Pancreas (tissue), 10 donors: ENCODE measurements at regions not wholly inside any gene's neighbourhood (a gene's known extent, or its start where the extent isn't known, plus 50 kb on each side); places are given as distances from the start of the nearest gene placed in this dataset.
A peak's percentile ranks its signal among the peaks of the same experiment; 100 is the strongest.

Experiments
- ATAC-seq, 4 donors: fragments of 200-7000 bp; cut with Tn5 transposase; one replicate each; pipeline versions ENCODE4 v1.8.0 to v1.9.1; 2020; ENCODE audit warnings: mild to moderate bottlenecking in 4 of 4, moderate library complexity in 4 of 4
- DNase-seq, 6 donors: peaks; one replicate each; pipeline ENCODE4 v3.0.0-alpha.2; 2020
- FAIRE-seq: peaks from 2 replicates; lab custom pipeline; 2012; peaks lifted over from hg19 to GRCh38; lab: Jason Lieb, UNC
- H3K27ac ChIP-seq, 4 donors: fragments of 200-600 bp; sonication (generic); 1 replicate in 3 of 4; 2 replicates in 1 of 4; pipeline versions ENCODE4 v1.5.0 to v1.8.0; 2020
- H3K27me3 ChIP-seq, 4 donors: fragments of 200-600 bp; one replicate each; pipeline ENCODE4 v1.8.0; 2021
- H3K36me3 ChIP-seq, 3 donors: fragments of 200-600 bp; sonication (generic) in 1 of 3; one replicate each; pipeline versions ENCODE4 v1.5.0 to v1.8.0; 2020 to 2021
- H3K4me1 ChIP-seq, 3 donors: fragments of 200-600 bp; one replicate each; pipeline ENCODE4 v1.8.0; 2021
- H3K4me3 ChIP-seq, 4 donors: fragments of 200-600 bp; sonication (generic) in 2 of 4; one replicate each; pipeline versions ENCODE4 v1.5.0 to v1.8.0; 2020 to 2021
- H3K9me3 ChIP-seq, 4 donors: fragments of 200-600 bp; one replicate each; pipeline ENCODE4 v1.8.0; 2021
- WGBS, 2 donors: extraction: QIAGEN DNeasy Blood & Tissue Kit; methylation state at CpG; one replicate each; pipeline ENCODE4 v1.1.7; 2013; 5-methylcytosine and 5-hydroxymethylcytosine counted together
- intact Hi-C, 3 donors: fragments of 100-400 bp; cut with DNase I; formaldehyde crosslinking; loops; one replicate each; pipeline versions ENCODE4 v1.11.1 to v1.14.2; 2022
- microRNA-seq, 2 donors: library from miRNA; unstranded; fragments of <30 nt; microRNA quantifications; one replicate each; pipeline versions ENCODE4 to v1.1.0, GENCODE V29; 2019 to 2020
- TF ChIP-seq, protein P1 (sequence below), 4 donors: fragments of 200-600 bp; sonication (generic) in 3 of 4; IDR thresholded peaks; one replicate each; pipeline versions ENCODE4 v1.5.0 to v1.8.0; 2021; ENCODE audit warnings: antibody characterized with exemption in 4 of 4
- donor health status: healthy with polysubstance abuse.
- donor health status: DM: no; HTN: no; CAD: no; lungs with moderate emphysema.
- donor health status: DM: no; HTN: no; CAD: no.
- donor health status: control.
- donor health status: control.
- donor health status: Bipolar disorder and iron deficiency.
- donor health status: DM: yes; HTN: yes; CAD: no.
- donor health status: DM: no; HTN: no; CAD: no.
- donor health status: DM: no; HTN: no; CAD: no.
- donor health status: DM: yes; HTN: yes; CAD: no.

DNA sequence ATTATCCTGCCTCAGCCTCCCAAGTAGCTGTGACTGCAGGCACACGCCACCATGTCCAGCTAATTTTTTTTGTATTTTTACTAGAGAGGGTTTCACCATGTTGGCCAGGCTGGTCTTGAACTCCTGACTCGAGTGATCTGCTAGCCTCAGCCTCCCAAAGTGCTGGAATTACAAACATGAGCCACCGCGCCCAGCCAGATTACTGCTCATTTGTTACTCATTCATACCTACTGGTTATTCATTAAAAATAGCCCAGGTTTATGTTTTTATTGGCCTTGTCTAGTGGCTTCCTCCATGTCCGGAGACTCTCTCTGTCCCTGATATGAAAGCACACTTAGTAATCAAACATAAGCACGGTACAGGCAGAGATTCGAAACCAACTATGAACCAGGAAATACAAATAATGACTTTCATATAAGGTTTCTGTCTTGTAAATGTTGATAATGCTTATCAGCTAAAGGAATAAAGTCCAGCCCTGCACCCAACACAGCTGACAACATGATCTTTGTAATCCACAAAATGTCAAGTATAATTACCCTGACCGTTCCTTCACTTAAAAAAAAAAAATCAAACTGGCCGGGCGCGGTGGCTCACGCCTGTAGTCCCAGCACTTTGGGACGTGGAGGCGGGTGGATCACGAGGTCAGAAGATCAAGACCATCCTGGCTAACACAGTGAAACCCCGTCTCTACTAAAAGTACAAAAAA, 50.4 kb upstream of the CXADR start:
- Histone ChIP-seq H3K36me3 (no peaks in the 10 kb centered on the region), H3K27ac (peak overlapping the region; percentile 60 to 90 (median 80)), H3K27me3 (no peaks in the 10 kb centered on the region), H3K4me3 (no peak overlapping the region), H3K4me1 (peaks cover 9 to 37% (median 30%) of the 10 kb centered on the region in 3 donors), H3K9me3 (no peaks in the 10 kb centered on the region)
- TF ChIP-seq, protein P1, sequence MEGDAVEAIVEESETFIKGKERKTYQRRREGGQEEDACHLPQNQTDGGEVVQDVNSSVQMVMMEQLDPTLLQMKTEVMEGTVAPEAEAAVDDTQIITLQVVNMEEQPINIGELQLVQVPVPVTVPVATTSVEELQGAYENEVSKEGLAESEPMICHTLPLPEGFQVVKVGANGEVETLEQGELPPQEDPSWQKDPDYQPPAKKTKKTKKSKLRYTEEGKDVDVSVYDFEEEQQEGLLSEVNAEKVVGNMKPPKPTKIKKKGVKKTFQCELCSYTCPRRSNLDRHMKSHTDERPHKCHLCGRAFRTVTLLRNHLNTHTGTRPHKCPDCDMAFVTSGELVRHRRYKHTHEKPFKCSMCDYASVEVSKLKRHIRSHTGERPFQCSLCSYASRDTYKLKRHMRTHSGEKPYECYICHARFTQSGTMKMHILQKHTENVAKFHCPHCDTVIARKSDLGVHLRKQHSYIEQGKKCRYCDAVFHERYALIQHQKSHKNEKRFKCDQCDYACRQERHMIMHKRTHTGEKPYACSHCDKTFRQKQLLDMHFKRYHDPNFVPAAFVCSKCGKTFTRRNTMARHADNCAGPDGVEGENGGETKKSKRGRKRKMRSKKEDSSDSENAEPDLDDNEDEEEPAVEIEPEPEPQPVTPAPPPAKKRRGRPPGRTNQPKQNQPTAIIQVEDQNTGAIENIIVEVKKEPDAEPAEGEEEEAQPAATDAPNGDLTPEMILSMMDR (IDR thresholded peaks at IDR 0.05), result no peak
- FAIRE-seq (peak; percentile 95), DNase-seq (peak; percentile 73 to 84 (median 82)), ATAC-seq (peak; percentile 85 to 92 (median 88))
- 17 to 18% methylated on average over 16 of the region's 16 CpGs for WGBS, 2 donors
- intact Hi-C loops, result no loop called here

Small RNA genes in the stretch of these regions (microRNA-seq; reads per million reads assigned to microRNA genes)
- gene MIR125B2 (119 to 175 reads per million in 2 donors), gene MIR99A (8,885 to 17,992 reads per million in 2 donors), gene MIRLET7C (4,304 to 4,675 reads per million in 2 donors)
